ENCODE measurements at regions not wholly inside any gene's neighbourhood (a gene's known extent, or its start where the extent isn't known, plus 50 kb on each side); places are given as distances from the start of the nearest gene placed in this dataset.

DNA sequence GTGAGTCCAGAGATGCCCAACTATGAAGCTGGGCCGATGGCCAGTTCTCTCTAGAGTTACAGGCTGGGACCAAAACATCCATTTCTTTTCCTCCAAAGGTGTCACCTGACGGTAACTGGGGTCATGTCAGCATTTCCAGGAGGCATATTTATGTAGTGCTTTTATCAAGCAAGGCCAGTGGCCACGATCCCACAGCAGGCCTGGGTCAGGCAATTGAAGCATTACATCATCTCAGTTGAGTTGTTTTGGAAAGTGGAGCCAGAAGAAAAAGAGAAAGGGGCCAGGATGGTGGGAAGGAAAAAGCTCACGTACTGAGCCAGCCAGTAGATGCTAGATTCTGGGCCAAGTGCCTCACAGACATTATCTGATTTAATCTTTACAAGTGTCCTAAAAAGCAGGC, 73.9 kb upstream of the BRINP1 start:
- no peak overlapping the region for H3K4me3 ChIP-seq (ENCODE audit: insufficient read depth, low read depth, low read length, poor library complexity, severe bottlenecking)
- no peak for DNase-seq
- no peaks in the 10 kb centered on the region for H3K27me3 ChIP-seq (replicated peaks; ENCODE audit: control insufficient read depth, insufficient read depth, low read length, poor library complexity, severe bottlenecking)
- H3K36me3 ChIP-seq (ENCODE audit: control insufficient read depth, insufficient read depth, low read length), result no peaks in the 10 kb centered on the region
- H3K4me1 ChIP-seq (ENCODE audit: control insufficient read depth, insufficient read depth, low read length, poor library complexity, severe bottlenecking), result no peaks in the 10 kb centered on the region
- no peak overlapping the region for H3K27ac ChIP-seq (ENCODE audit: insufficient read depth, low read length, poor library complexity, severe bottlenecking)
- no peaks in the 10 kb centered on the region for H3K9me3 ChIP-seq (ENCODE audit: control insufficient read depth, low read length)

DNA sequence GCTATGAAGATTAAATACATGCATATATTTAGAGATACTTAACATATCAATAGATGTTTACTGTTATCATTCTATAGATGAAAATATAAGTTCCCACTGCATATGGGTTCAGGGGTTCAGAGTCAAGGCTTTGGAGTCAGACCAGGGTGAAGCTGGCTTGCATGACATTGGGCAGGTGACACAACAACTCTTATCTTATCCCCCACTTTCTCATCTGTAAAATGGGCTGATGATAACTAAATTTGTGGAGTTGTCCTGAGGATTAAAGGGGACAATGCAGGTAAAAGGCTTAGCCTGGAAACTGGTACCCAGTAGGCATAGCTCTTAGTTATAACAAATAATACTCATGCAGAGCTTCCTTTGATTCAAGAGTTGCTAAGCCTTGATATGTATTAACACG, 72.6 kb upstream of the BRINP1 start:
- H3K4me1 ChIP-seq (ENCODE audit: control insufficient read depth, insufficient read depth, low read length, poor library complexity, severe bottlenecking), result no peaks in the 10 kb centered on the region
- H3K36me3 ChIP-seq (ENCODE audit: control insufficient read depth, insufficient read depth, low read length), result no peaks in the 10 kb centered on the region
- no peaks in the 10 kb centered on the region for H3K9me3 ChIP-seq (ENCODE audit: control insufficient read depth, low read length)
- no peak overlapping the region for H3K27ac ChIP-seq (ENCODE audit: insufficient read depth, low read length, poor library complexity, severe bottlenecking)
- no peak overlapping the region for H3K4me3 ChIP-seq (ENCODE audit: insufficient read depth, low read depth, low read length, poor library complexity, severe bottlenecking)
- DNase-seq, result no peak
- no peaks in the 10 kb centered on the region for H3K27me3 ChIP-seq (replicated peaks; ENCODE audit: control insufficient read depth, insufficient read depth, low read length, poor library complexity, severe bottlenecking)

DNA sequence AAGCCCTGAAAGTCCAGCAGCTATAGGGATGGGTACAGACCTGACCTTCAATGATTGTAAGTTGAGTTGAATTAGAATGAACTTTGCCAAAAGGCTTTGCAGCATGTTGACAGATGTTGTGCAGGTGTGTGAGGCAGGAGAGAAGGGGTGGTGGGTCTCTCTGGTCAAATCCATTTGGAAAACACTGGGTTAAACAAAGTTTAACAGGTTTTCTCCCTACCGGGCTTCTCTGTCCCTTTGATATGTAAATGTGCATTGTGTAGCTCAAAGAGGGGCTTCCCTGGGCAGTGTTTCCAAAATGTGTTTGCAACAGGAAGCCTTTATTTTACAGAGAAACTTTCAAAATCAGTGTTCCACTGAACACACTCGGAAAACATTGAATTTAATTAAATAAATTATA, 72.1 kb upstream of the BRINP1 start:
- Histone ChIP-seq H3K27me3 (replicated peaks; ENCODE audit: control insufficient read depth, insufficient read depth, low read length, poor library complexity, severe bottlenecking) (no peaks in the 10 kb centered on the region), H3K4me3 (ENCODE audit: insufficient read depth, low read depth, low read length, poor library complexity, severe bottlenecking) (no peak overlapping the region), H3K9me3 (ENCODE audit: control insufficient read depth, low read length) (no peaks in the 10 kb centered on the region), H3K27ac (ENCODE audit: insufficient read depth, low read length, poor library complexity, severe bottlenecking) (no peak overlapping the region), H3K4me1 (ENCODE audit: control insufficient read depth, insufficient read depth, low read length, poor library complexity, severe bottlenecking) (no peaks in the 10 kb centered on the region), H3K36me3 (ENCODE audit: control insufficient read depth, insufficient read depth, low read length) (no peaks in the 10 kb centered on the region)
- no peak for DNase-seq

DNA sequence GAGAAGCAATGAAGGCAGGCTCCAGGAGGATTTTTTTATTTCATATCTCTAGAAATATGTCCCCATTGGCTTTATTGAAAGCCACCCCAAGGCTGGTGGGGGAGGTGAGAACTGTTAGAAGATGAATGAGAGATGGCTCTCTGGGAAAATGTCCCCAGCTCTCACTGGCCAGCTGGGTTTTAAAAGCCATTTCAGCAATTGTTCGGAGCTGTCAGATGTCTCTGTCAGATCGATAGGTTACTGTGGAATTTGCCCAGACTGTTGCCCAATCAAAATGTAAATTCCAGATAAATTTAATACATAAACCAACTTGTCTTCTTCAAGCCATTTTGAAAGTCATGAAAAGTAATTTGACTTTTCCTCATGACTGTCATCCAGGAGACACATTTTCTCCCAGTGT, 67.0 kb upstream of the BRINP1 start:
- H3K4me1 ChIP-seq (ENCODE audit: control insufficient read depth, insufficient read depth, low read length, poor library complexity, severe bottlenecking), result no peaks in the 10 kb centered on the region
- DNase-seq, result no peak

DNA sequence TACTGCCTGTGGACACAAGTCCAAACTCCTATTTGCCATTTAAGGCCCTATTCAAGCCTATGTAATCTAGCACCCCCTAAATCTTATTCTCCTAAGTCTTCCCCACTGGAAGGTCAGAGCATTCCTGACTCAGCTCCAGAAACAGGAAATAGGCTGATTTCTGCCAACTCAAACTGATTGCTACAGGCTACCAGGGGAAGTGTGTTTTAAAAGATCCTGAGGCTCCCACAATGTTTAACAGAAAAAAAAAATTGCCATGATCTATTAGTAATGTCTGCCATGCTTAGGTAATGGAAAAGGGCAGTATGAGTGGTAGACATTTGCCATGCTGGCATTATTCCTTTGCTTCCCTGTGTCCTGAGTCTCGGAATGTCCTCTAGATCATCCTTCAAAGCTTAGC, 65.8 kb upstream of the BRINP1 start:
- Histone ChIP-seq H3K9me3 (ENCODE audit: control insufficient read depth, low read length) (no peaks in the 10 kb centered on the region), H3K27me3 (replicated peaks; ENCODE audit: control insufficient read depth, insufficient read depth, low read length, poor library complexity, severe bottlenecking) (no peaks in the 10 kb centered on the region), H3K27ac (ENCODE audit: insufficient read depth, low read length, poor library complexity, severe bottlenecking) (no peak overlapping the region), H3K4me1 (ENCODE audit: control insufficient read depth, insufficient read depth, low read length, poor library complexity, severe bottlenecking) (no peaks in the 10 kb centered on the region), H3K36me3 (ENCODE audit: control insufficient read depth, insufficient read depth, low read length) (no peaks in the 10 kb centered on the region), H3K4me3 (ENCODE audit: insufficient read depth, low read depth, low read length, poor library complexity, severe bottlenecking) (no peak overlapping the region)
- DNase-seq, result no peak

More for the DNA sequence above, 67.0 kb upstream of the BRINP1 start:
- H3K27ac ChIP-seq (ENCODE audit: insufficient read depth, low read length, poor library complexity, severe bottlenecking), result no peak overlapping the region
- no peak overlapping the region for H3K4me3 ChIP-seq (ENCODE audit: insufficient read depth, low read depth, low read length, poor library complexity, severe bottlenecking)
- H3K27me3 ChIP-seq (replicated peaks; ENCODE audit: control insufficient read depth, insufficient read depth, low read length, poor library complexity, severe bottlenecking), result no peaks in the 10 kb centered on the region
- no peaks in the 10 kb centered on the region for H3K9me3 ChIP-seq (ENCODE audit: control insufficient read depth, low read length)
- no peaks in the 10 kb centered on the region for H3K36me3 ChIP-seq (ENCODE audit: control insufficient read depth, insufficient read depth, low read length)

DNA sequence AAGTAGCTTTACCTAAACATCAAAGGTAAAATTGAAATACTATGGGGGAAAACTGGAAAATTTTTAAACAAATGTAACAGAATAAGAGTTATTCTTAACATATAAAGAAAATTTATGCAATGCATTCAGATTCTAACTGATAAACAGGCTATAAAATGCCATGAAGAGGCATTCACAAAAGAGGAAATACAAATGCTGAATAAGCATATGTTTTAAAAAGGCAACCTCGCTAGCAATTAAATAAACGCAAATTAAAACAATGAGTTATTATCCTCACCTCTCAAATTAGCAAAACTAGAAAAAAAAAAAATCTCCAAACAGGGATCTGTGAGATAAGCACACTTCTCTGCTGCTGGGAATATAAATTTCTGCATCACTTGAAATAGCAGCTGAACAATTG, 63.2 kb upstream of the BRINP1 start:
- no peak overlapping the region for H3K27ac ChIP-seq (ENCODE audit: insufficient read depth, low read length, poor library complexity, severe bottlenecking)
- no peaks in the 10 kb centered on the region for H3K4me1 ChIP-seq (ENCODE audit: control insufficient read depth, insufficient read depth, low read length, poor library complexity, severe bottlenecking)
- DNase-seq, result no peak
- H3K36me3 ChIP-seq (ENCODE audit: control insufficient read depth, insufficient read depth, low read length), result no peaks in the 10 kb centered on the region
- H3K27me3 ChIP-seq (replicated peaks; ENCODE audit: control insufficient read depth, insufficient read depth, low read length, poor library complexity, severe bottlenecking), result no peaks in the 10 kb centered on the region
- H3K4me3 ChIP-seq (ENCODE audit: insufficient read depth, low read depth, low read length, poor library complexity, severe bottlenecking), result no peak overlapping the region
- no peaks in the 10 kb centered on the region for H3K9me3 ChIP-seq (ENCODE audit: control insufficient read depth, low read length)

DNA sequence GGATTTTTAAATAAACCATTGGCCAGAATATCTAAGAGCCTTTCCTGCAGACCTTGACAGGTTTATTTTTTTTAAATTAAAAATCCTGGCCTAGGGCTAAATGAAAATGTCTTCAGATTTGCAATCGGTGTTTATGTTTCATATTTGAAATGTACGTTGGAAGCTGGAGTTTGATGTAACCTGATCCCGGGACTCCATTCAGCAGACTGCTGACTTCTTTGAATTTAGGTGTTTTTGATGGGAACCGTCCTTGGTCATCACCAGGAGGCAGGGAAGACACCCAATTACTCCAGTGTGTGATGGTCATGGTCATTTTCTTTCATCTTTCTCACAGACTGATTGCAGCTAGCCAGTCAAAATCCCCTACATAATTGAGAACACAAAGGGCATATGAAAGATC, 60.1 kb upstream of the BRINP1 start:
- Histone ChIP-seq H3K27ac (ENCODE audit: insufficient read depth, low read length, poor library complexity, severe bottlenecking) (no peak overlapping the region), H3K9me3 (ENCODE audit: control insufficient read depth, low read length) (no peaks in the 10 kb centered on the region), H3K4me1 (ENCODE audit: control insufficient read depth, insufficient read depth, low read length, poor library complexity, severe bottlenecking) (no peaks in the 10 kb centered on the region), H3K36me3 (ENCODE audit: control insufficient read depth, insufficient read depth, low read length) (no peaks in the 10 kb centered on the region), H3K27me3 (replicated peaks; ENCODE audit: control insufficient read depth, insufficient read depth, low read length, poor library complexity, severe bottlenecking) (no peaks in the 10 kb centered on the region), H3K4me3 (ENCODE audit: insufficient read depth, low read depth, low read length, poor library complexity, severe bottlenecking) (no peak overlapping the region)
- DNase-seq, result no peak

DNA sequence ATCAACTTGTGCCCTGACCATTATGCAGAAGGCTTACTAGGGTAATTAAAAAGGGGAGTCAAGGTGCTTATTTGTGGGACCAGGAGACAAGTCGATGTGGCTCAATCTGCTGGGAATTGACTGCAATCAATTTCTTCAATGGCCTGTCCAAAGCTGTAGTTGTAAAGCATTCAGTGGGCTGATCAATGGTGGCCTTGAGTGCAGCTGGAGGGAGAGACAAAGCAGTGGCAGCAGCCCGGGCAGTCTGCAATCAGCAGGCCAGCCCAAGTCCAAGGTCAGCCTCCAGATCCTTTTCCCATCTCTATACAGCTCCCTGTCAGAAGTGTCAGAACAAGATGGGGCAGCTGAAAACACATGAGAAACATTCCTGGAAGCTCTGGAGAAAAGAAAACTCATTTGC, 51.0 kb upstream of the BRINP1 start:
- DNase-seq, result no peak
- Histone ChIP-seq H3K27ac (ENCODE audit: insufficient read depth, low read length, poor library complexity, severe bottlenecking) (no peak overlapping the region), H3K4me3 (ENCODE audit: insufficient read depth, low read depth, low read length, poor library complexity, severe bottlenecking) (no peak overlapping the region), H3K9me3 (ENCODE audit: control insufficient read depth, low read length) (no peaks in the 10 kb centered on the region), H3K36me3 (ENCODE audit: control insufficient read depth, insufficient read depth, low read length) (no peaks in the 10 kb centered on the region), H3K4me1 (ENCODE audit: control insufficient read depth, insufficient read depth, low read length, poor library complexity, severe bottlenecking) (no peaks in the 10 kb centered on the region), H3K27me3 (replicated peaks; ENCODE audit: control insufficient read depth, insufficient read depth, low read length, poor library complexity, severe bottlenecking) (no peaks in the 10 kb centered on the region)

Measured in effector memory CD4-positive, alpha-beta T cell (primary cell).